ENCODE measurements at regions not wholly inside any gene's neighbourhood (a gene's known extent, or its start where the extent isn't known, plus 50 kb on each side); places are given as distances from the start of the nearest gene placed in this dataset.

DNA sequence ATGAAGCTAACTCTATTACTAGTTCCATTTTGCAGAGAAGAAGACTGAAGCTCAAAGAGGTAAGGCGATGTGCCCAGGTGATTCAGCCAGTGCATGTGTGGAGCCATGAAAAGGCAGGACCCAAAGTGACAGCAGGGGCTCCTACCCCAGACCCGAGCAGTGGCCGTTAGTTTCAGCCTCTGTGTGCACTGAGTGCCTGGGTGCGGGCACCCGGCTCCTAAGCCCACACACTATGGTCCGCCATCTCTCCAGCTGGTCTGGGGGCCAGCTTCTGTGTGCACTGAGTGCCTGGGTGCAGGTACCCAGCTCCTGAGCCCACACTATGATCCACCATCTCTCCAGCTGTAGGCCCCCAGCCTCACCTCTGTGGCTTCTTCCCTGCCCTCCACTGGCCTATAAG is 123.5 kb upstream of the CST7 start:
- intact Hi-C loops (cut with DNase I; ENCODE audit: low total_unique reads): no loop called here
- Histone ChIP-seq H3K9me3 (no peaks in the 10 kb centered on the region), H3K36me3 (no peaks in the 10 kb centered on the region), H3K27me3 (no peaks in the 10 kb centered on the region), H3K27ac (no peak overlapping the region), H3K4me1 (no peaks in the 10 kb centered on the region), H3K4me3 (no peak overlapping the region)
- no peak for DNase-seq
- TF ChIP-seq, protein P1, sequence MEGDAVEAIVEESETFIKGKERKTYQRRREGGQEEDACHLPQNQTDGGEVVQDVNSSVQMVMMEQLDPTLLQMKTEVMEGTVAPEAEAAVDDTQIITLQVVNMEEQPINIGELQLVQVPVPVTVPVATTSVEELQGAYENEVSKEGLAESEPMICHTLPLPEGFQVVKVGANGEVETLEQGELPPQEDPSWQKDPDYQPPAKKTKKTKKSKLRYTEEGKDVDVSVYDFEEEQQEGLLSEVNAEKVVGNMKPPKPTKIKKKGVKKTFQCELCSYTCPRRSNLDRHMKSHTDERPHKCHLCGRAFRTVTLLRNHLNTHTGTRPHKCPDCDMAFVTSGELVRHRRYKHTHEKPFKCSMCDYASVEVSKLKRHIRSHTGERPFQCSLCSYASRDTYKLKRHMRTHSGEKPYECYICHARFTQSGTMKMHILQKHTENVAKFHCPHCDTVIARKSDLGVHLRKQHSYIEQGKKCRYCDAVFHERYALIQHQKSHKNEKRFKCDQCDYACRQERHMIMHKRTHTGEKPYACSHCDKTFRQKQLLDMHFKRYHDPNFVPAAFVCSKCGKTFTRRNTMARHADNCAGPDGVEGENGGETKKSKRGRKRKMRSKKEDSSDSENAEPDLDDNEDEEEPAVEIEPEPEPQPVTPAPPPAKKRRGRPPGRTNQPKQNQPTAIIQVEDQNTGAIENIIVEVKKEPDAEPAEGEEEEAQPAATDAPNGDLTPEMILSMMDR (IDR thresholded peaks at IDR 0.05): no peak

DNA sequence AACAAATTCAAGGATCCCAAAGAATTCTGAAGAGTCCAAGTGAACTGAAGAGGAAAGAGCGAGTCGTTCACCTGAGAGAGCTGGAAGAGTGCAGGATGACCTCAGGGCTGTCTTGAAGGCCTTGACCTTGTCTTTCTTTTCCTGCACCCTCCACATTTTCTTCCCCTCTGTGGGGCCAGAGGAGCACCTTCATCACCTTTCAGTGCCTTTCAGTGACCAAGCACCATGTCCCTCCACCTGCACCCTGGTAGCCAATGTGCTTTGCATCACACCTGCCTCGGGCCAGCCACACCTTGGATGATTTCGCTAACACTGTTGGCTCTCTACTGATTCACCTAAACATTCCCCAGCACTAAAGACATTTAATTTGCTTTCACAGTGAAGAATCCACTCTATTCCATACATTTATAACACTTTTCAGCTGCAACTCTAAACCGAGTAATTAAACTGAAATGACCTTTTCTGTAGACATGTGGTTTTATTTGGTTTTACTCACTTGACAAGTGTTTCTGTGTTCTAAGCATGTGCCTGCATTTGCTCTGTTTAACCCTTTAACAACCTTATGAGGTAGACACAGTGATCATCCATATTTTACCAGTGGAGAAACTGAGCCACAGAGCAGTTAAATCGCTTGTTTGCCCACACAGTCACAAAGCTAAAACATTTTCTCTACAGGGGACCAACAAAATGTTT is 121.3 kb upstream of the CST7 start:
- Histone ChIP-seq H3K4me1 (no peaks in the 10 kb centered on the region), H3K27ac (no peak overlapping the region), H3K4me3 (no peak overlapping the region), H3K27me3 (no peaks in the 10 kb centered on the region), H3K9me3 (no peaks in the 10 kb centered on the region), H3K36me3 (no peaks in the 10 kb centered on the region)
- intact Hi-C loops (cut with DNase I; ENCODE audit: low total_unique reads): no loop called here
- TF ChIP-seq, protein P1 (IDR thresholded peaks at IDR 0.05): no peak
- DNase-seq: no peak

DNA sequence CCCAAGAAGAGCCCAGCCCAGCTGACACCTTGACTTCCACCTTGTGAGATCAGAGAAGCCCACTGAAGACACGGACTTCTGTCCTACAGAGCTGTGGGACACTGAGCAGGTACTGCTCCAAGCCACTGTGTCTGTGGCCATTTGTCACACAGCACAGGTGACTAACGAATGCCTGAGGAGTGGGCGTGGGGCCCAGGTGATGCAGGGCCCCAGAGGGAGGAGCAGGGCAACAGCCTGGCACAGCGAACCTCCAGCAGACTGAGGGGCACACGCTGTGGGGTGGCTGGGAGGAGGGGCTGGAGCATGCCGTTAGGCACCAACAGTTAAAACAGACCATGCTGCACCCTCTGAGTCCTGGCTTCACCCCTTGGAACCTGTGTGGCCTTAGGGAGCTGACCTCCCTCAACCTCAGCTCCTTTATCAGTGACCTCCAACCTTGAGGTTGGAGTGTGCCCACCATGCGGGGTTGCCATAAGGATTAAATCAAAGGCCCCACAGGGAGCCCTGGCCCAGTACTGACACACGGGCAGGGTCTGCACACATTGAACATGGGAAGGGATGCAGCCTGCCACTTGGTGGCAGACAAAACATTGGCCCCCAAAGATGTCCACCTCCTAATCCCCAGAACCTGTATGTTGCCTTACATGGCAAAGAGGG is 119.9 kb upstream of the CST7 start:
- H3K36me3 ChIP-seq: no peaks in the 10 kb centered on the region
- H3K4me3 ChIP-seq: no peak overlapping the region
- intact Hi-C loops (cut with DNase I; ENCODE audit: low total_unique reads): no loop called here
- DNase-seq: no peak
- TF ChIP-seq, protein P1 (IDR thresholded peaks at IDR 0.05): no peak
- no peaks in the 10 kb centered on the region for H3K9me3 ChIP-seq
- no peaks in the 10 kb centered on the region for H3K4me1 ChIP-seq
- no peaks in the 10 kb centered on the region for H3K27me3 ChIP-seq
- H3K27ac ChIP-seq: no peak overlapping the region

DNA sequence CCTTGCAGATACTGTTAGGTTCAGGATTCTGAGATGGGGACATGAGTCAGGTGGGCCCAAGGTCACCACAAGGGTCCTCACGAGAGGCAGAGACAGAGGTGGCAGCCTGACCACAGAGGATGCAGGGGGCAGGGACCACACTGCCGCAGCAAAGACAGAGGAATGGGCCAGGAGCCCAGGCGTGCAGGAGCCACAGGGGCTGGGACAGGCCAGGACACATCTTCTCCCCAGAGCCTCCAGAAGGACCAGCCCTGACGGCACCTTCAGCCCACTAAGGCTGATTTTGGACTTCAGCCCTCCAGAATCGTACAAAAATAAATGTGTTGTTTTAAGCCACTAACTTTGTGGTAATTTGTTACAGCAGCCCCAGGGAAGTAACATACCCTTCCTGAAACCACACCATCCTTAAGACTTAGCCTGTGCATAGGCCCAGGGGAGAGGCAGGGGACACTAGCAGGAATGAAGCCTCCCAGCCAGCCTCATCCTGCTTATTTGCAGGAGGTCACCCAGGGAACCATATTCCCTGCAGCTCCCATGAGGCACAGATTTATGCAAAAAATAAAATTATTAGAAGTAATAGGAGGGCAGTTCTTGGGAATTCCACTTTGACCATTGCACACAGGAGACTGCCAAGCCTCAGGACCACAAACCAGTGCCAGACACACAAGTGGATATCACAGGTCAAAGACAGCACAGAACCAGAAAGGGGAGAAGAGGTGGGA is 119.3 kb upstream of the CST7 start:
- H3K4me3 ChIP-seq: no peak overlapping the region
- no peaks in the 10 kb centered on the region for H3K36me3 ChIP-seq
- no peak for DNase-seq
- intact Hi-C loops (cut with DNase I; ENCODE audit: low total_unique reads): no loop called here
- H3K27ac ChIP-seq: no peak overlapping the region
- TF ChIP-seq, protein P1 (IDR thresholded peaks at IDR 0.05): no peak
- H3K27me3 ChIP-seq: no peaks in the 10 kb centered on the region
- no peaks in the 10 kb centered on the region for H3K4me1 ChIP-seq
- H3K9me3 ChIP-seq: no peaks in the 10 kb centered on the region

DNA sequence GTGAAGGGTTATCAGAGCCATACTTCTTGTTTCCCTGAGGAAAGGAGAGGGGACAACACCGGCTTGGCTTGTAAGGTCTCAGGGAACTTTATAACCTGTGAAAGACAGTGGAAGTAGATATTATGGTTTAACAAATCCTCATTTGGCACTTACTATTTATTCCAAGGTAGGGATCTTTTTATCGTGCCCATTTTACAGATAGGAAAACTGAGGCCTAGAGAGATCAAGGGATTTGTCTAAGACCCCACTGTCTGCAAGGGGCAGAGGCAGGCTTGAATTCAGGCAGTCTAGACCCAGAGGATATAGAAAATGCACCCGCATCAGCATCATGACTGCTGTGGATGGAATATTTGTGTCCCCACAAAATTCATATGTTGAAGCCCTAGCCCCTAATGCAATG is 118.4 kb upstream of the CST7 start:
- H3K27ac ChIP-seq: no peak overlapping the region
- H3K4me1 ChIP-seq: no peaks in the 10 kb centered on the region
- intact Hi-C loops (cut with DNase I; ENCODE audit: low total_unique reads): no loop called here
- no peaks in the 10 kb centered on the region for H3K27me3 ChIP-seq
- TF ChIP-seq, protein P1 (IDR thresholded peaks at IDR 0.05): no peak
- H3K36me3 ChIP-seq: no peaks in the 10 kb centered on the region
- no peak overlapping the region for H3K4me3 ChIP-seq
- DNase-seq: no peak
- no peaks in the 10 kb centered on the region for H3K9me3 ChIP-seq
